PC-9 (cell line): ENCODE measurements at regions not wholly inside any gene's neighbourhood (a gene's known extent, or its start where the extent isn't known, plus 50 kb on each side); places are given as distances from the start of the nearest gene placed in this dataset.

Experiments
- BruUV-seq: library from RNA; stranded (reverse); fragments of 400-500 nt; replicated peaks from 2 replicates; lab custom pipeline; 2021; lab: Mats Ljungman, UMichigan
- CTCF ChIA-PET: fragments of 300-600 bp; sonication (Branson Sonifier 250); formaldehyde crosslinking; loops from one replicate; lab custom pipeline; 2022; ENCODE audit warnings: antibody characterized with exemption; lab: Charles Lee
- POLR2A ChIA-PET: fragments of 300-600 bp; sonication (Branson Sonifier 250); formaldehyde crosslinking; loops from one replicate; lab custom pipeline; 2022; ENCODE audit warnings: antibody characterized with exemption; ENCODE audit not compliant: unreplicated experiment; lab: Charles Lee
- DNase-seq, 2 experiments: peaks; one replicate each; pipeline versions ENCODE4 v3.0.0 to v3.0.0-alpha.2; 2015 to 2022; ENCODE audit warnings: mixed read lengths in 1 of 2
- H2AFZ ChIP-seq: fragments of 200-600 bp; sonication (generic); 2 replicates; pipeline ENCODE4 v1.8.1; 2017; ENCODE audit warnings: antibody characterized with exemption
- H3F3A ChIP-seq: fragments of 200-600 bp; sonication (generic); 2 replicates; pipeline ENCODE4 v1.8.1; 2017; ENCODE audit warnings: antibody characterized with exemption, mild to moderate bottlenecking, low read depth; ENCODE audit not compliant: insufficient read depth
- H3K27ac ChIP-seq: fragments of 200-600 bp; sonication (generic); 2 replicates; pipeline ENCODE4 v1.6.1; 2016; ENCODE audit warnings: mixed run types
- H3K27me3 ChIP-seq: fragments of 200-600 bp; sonication (generic); 2 replicates; pipeline ENCODE4 v1.6.1; 2016; ENCODE audit warnings: low read depth, mixed run types; ENCODE audit not compliant: insufficient read depth
- H3K36me3 ChIP-seq: fragments of 200-600 bp; sonication (generic); 2 replicates; pipeline ENCODE4 v1.6.1; 2016; ENCODE audit warnings: low read depth, mixed run types
- H3K4me1 ChIP-seq: fragments of 200-600 bp; sonication (generic); replicated peaks from 2 replicates; pipeline ENCODE4 v1.6.1; 2016; ENCODE audit warnings: mixed run types; ENCODE audit not compliant: insufficient read depth
- H3K4me2 ChIP-seq: fragments of 200-600 bp; sonication (generic); 2 replicates; pipeline ENCODE4 v1.6.1; 2017; ENCODE audit warnings: mixed run types
- H3K4me3 ChIP-seq: fragments of 200-600 bp; sonication (generic); 2 replicates; pipeline ENCODE4 v1.6.1; 2016; ENCODE audit warnings: mixed run types
- H3K79me2 ChIP-seq: fragments of 200-600 bp; sonication (generic); 2 replicates; pipeline ENCODE4 v1.6.1; 2017; ENCODE audit warnings: low read depth, mixed run types
- H3K9me2 ChIP-seq: fragments of 200-600 bp; sonication (generic); 2 replicates; pipeline ENCODE4 v1.8.1; 2017; ENCODE audit warnings: mild to moderate bottlenecking; ENCODE audit not compliant: insufficient read depth
- H3K9me3 ChIP-seq: fragments of 200-600 bp; sonication (generic); 2 replicates; pipeline ENCODE4 v1.8.1; 2016; ENCODE audit warnings: low read depth; ENCODE audit not compliant: insufficient read depth
- H4K20me1 ChIP-seq: fragments of 200-600 bp; sonication (generic); 2 replicates; pipeline ENCODE4 v1.8.1; 2017; ENCODE audit not compliant: insufficient read depth
- CTCF ChIP-seq: fragments of 200-600 bp; sonication (generic); conservative IDR thresholded peaks from 2 replicates; pipeline ENCODE4 v1.6.1; 2017; ENCODE audit warnings: mixed run types, antibody characterized with exemption, mild to moderate bottlenecking, moderate library complexity
- EZH2 ChIP-seq: fragments of 200-600 bp; sonication (generic); IDR thresholded peaks from 2 replicates; pipeline ENCODE4 v1.8.0; 2017; ENCODE audit warnings: antibody characterized with exemption, low read depth
- intact Hi-C: fragments of 100-400 bp; cut with micrococcal nuclease; formaldehyde crosslinking; loops from one replicate; pipeline ENCODE4 v1.10.0; 2022; ENCODE audit not compliant: unreplicated experiment

DNA sequence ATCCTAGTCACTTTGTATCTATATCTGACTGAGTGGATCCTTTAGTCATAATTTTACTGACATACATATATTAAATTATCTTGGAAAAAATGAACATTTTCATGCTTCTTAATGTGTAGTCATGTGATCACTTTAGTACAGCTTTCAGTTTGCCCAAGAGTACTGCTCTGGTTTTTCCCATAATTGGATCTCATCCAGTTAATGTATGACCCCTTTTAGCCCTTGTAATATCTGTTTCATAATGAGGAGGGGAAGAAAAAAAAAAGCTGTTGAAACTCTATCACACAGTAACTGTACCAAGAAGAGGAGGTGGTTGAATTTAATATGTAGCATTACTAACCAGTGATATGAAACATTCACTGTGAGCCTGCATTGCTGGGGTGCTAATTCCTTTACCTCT lies 328.7 kb downstream of the PTPRC start:
- POLR2A ChIA-PET: no interaction called here

GRCh38 chr1:198968866-198969265 lies 330.0 kb downstream of the PTPRC start:
- TF ChIP-seq EZH2 (no peak), CTCF (no peak)
- H3K4me3 ChIP-seq: no peak overlapping the region
- H3K9me2 ChIP-seq: no peaks in the 10 kb centered on the region
- no peak overlapping the region for H3K4me2 ChIP-seq
- ChIA-PET POLR2A (no interaction called here), CTCF (no interaction called here)
- BruUV-seq: no TSS peak
- no peaks in the 10 kb centered on the region; the same call in 1 of the 2 replicates for H3K4me1 ChIP-seq
- H3F3A ChIP-seq: no peaks in the 10 kb centered on the region
- H3K9me3 ChIP-seq: no peaks in the 10 kb centered on the region
- H3K79me2 ChIP-seq: no peaks in the 10 kb centered on the region
- H3K27me3 ChIP-seq: no peaks in the 10 kb centered on the region
- H2AFZ ChIP-seq: no peak overlapping the region
- H3K36me3 ChIP-seq: no peaks in the 10 kb centered on the region
- DNase-seq: no peak
- intact Hi-C loops: no loop called here
- no peaks in the 10 kb centered on the region for H4K20me1 ChIP-seq
- H3K27ac ChIP-seq: no peak overlapping the region

More for the DNA sequence above, 328.7 kb downstream of the PTPRC start:
- Histone ChIP-seq H3K9me2 (no peaks in the 10 kb centered on the region), H3K27ac (no peak overlapping the region), H3K4me3 (no peak overlapping the region), H2AFZ (no peak overlapping the region), H3K4me1 (no peaks in the 10 kb centered on the region; the same call in 1 of the 2 replicates), H3K4me2 (no peak overlapping the region), H3K79me2 (no peaks in the 10 kb centered on the region), H3F3A (no peaks in the 10 kb centered on the region), H3K9me3 (no peaks in the 10 kb centered on the region), H3K27me3 (no peaks in the 10 kb centered on the region), H4K20me1 (no peaks in the 10 kb centered on the region), H3K36me3 (no peaks in the 10 kb centered on the region)
- intact Hi-C loops: no loop called here
- TF ChIP-seq CTCF (no peak), EZH2 (no peak)
- no peak for DNase-seq
- CTCF ChIA-PET: no interaction called here
- no TSS peak for BruUV-seq

DNA sequence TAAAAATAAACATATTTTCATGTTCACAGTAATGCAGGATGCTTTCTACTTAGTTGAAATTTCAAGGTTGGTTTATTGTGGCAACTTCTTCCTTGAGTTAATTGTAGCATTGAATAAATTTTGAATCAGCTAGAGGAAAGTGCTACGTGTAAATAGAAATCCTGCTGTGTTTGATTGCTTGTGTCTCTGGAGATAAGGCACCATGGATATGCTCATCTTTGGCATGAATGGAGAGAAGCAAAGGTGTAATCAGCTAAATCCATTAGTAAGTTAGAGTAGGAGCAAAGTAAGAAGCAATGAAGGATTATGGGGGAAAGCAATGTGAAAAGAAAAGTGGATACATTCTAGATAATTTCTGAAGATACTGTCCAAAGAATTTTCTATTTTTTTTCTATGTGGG lies 331.1 kb downstream of the PTPRC start:
- Histone ChIP-seq H3F3A (no peaks in the 10 kb centered on the region), H3K9me2 (no peaks in the 10 kb centered on the region), H3K9me3 (no peaks in the 10 kb centered on the region), H4K20me1 (no peaks in the 10 kb centered on the region), H3K79me2 (no peaks in the 10 kb centered on the region), H3K27me3 (no peaks in the 10 kb centered on the region), H3K4me3 (no peak overlapping the region), H2AFZ (no peak overlapping the region), H3K36me3 (no peaks in the 10 kb centered on the region), H3K4me2 (no peak overlapping the region), H3K4me1 (no peaks in the 10 kb centered on the region; the same call in 1 of the 2 replicates), H3K27ac (no peak overlapping the region)
- TF ChIP-seq CTCF: no peak
- no peak for TF ChIP-seq EZH2
- no TSS peak for BruUV-seq
- ChIA-PET CTCF (no interaction called here), POLR2A (no interaction called here)
- no peak for DNase-seq
- intact Hi-C loops: no loop called here
